Spleen (tissue), 11 donors: ENCODE measurements at regions not wholly inside any gene's neighbourhood (a gene's known extent, or its start where the extent isn't known, plus 50 kb on each side); places are given as distances from the start of the nearest gene placed in this dataset.

ENCODE experiments used
- DNase-seq: peaks from one replicate; pipeline ENCODE4 v3.0.0-alpha.2; 2020
- H3K27ac ChIP-seq, 8 donors: fragments of 200-600 bp; sonication (generic) in 7 of 8; 1 replicate in 4 of 8; 2 replicates in 4 of 8; pipeline versions ENCODE4 v1.5.0 to v1.8.0; 2016 to 2021; ENCODE audit warnings: inconsistent platforms in 4 of 8, mild to moderate bottlenecking in 4 of 8, moderate library complexity in 1 of 8
- H3K27me3 ChIP-seq, 7 donors: fragments of 200-600 bp; sonication (generic) in 6 of 7; replicated peaks in 1 of 7; 1 replicate in 4 of 7; 2 replicates in 3 of 7; pipeline versions ENCODE4 v1.5.0 to v1.8.0; 2016 to 2021; ENCODE audit warnings: inconsistent platforms in 3 of 7, mild to moderate bottlenecking in 1 of 7
- H3K36me3 ChIP-seq, 6 donors: fragments of 200-600 bp; sonication (generic) in 5 of 6; 1 replicate in 4 of 6; 2 replicates in 2 of 6; pipeline versions ENCODE4 v1.5.0 to v1.8.0; 2016 to 2021; ENCODE audit warnings: inconsistent platforms in 2 of 6
- H3K4me1 ChIP-seq, 6 donors: fragments of 200-600 bp; sonication (generic) in 5 of 6; 1 replicate in 3 of 6; 2 replicates in 3 of 6; pipeline versions ENCODE4 v1.5.0 to v1.8.0; 2016 to 2021; ENCODE audit warnings: inconsistent platforms in 3 of 6
- H3K4me3 ChIP-seq, 8 donors: fragments of 200-600 bp; sonication (generic) in 7 of 8; 1 replicate in 4 of 8; 2 replicates in 4 of 8; pipeline versions ENCODE4 v1.5.0 to v1.8.0; 2016 to 2021; ENCODE audit warnings: inconsistent platforms in 4 of 8, mild to moderate bottlenecking in 4 of 8, moderate library complexity in 2 of 8
- H3K9me3 ChIP-seq, 8 donors: fragments of 200-600 bp; sonication (generic) in 7 of 8; 1 replicate in 4 of 8; 2 replicates in 4 of 8; pipeline versions ENCODE4 v1.5.0 to v1.8.0; 2016 to 2021; ENCODE audit warnings: inconsistent platforms in 4 of 8
- POLR2A ChIP-seq, 3 donors: fragments of 450-650 bp; IDR thresholded peaks; one replicate each; pipeline ENCODE4 v1.5.1; 2017; ENCODE audit warnings: antibody characterized with exemption in 3 of 3, mild to moderate bottlenecking in 1 of 3
- POLR2AphosphoS5 ChIP-seq, 3 donors: sonication (generic); formaldehyde crosslinking; IDR thresholded peaks; one replicate each; pipeline ENCODE4 v1.5.1; 2017; ENCODE audit warnings: antibody characterized with exemption in 3 of 3
- WGBS, 5 donors: extraction: QIAGEN DNeasy Blood & Tissue Kit in 3 of 5; methylation state at CpG; one replicate each; pipeline versions ENCODE4 v1.1.5 to v1.1.7; 2013 to 2018; 5-methylcytosine and 5-hydroxymethylcytosine counted together
- intact Hi-C: fragments of 100-400 bp; cut with DNase I; formaldehyde crosslinking; loops from one replicate; pipeline ENCODE4 v1.15.0; 2023; ENCODE audit warnings: low total_unique reads
- TF ChIP-seq, protein P1 (sequence below), 11 experiments: fragments of 200-600 bp in 7 of 11; fragments of 450-650 bp in 4 of 11; sonication (generic) in 4 of 11; IDR thresholded peaks in 8 of 11; conservative IDR thresholded peaks in 3 of 11; 1 replicate in 7 of 11; 2 replicates in 4 of 11; pipeline versions ENCODE4 v1.4.0 to v1.8.0; 2016 to 2021; ENCODE audit warnings: antibody characterized with exemption in 11 of 11, inconsistent platforms in 4 of 11, mild to moderate bottlenecking in 1 of 11
- donor health status: healthy with polysubstance abuse.
- donor health status: DM: no; HTN: no; CAD: no; lungs with moderate emphysema.
- donor health status: DM: no; HTN: no; CAD: no.
- donor health status: Bipolar disorder and iron deficiency.
- donor health status: healthy.
- donor health status: DM: no; HTN: no; CAD: no.
- donor health status: DM: yes; HTN: yes; CAD: no.

DNA sequence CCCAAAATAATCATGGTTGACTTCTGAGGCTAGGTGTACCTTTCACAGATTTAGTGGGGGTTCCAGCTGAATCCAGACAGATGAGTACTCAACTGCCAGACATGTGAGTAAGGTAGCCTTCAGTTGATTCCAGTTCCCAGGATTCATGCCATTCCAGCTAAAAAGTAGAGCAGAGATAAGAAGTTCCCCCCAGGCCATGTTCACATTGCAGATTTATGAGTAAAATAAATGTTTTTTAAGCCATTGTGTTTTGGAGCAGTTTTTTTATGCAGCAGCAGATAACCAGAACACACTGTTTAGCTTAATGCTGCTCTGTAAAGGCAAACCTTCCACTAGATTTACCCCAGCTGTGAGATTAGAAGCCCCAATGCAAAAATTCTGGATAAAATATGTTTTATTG, 245.0 kb downstream of the RFPL4B start:
- TF ChIP-seq, protein P1, sequence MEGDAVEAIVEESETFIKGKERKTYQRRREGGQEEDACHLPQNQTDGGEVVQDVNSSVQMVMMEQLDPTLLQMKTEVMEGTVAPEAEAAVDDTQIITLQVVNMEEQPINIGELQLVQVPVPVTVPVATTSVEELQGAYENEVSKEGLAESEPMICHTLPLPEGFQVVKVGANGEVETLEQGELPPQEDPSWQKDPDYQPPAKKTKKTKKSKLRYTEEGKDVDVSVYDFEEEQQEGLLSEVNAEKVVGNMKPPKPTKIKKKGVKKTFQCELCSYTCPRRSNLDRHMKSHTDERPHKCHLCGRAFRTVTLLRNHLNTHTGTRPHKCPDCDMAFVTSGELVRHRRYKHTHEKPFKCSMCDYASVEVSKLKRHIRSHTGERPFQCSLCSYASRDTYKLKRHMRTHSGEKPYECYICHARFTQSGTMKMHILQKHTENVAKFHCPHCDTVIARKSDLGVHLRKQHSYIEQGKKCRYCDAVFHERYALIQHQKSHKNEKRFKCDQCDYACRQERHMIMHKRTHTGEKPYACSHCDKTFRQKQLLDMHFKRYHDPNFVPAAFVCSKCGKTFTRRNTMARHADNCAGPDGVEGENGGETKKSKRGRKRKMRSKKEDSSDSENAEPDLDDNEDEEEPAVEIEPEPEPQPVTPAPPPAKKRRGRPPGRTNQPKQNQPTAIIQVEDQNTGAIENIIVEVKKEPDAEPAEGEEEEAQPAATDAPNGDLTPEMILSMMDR (IDR thresholded peaks at IDR 0.05 in 8 of 11, conservative IDR thresholded peaks at IDR 0.05 in 3 of 11): no peak
- TF ChIP-seq POLR2A (IDR thresholded peaks at IDR 0.05) (no peak), POLR2AphosphoS5 (IDR thresholded peaks at IDR 0.05) (no peak)
- H3K36me3 ChIP-seq: no peaks in the 10 kb centered on the region
- H3K27ac ChIP-seq: no peak overlapping the region
- no peaks in the 10 kb centered on the region for H3K27me3 ChIP-seq
- H3K9me3 ChIP-seq: peaks cover 0 to 29% (median 16%) of the 10 kb centered on the region in 8 donors
- intact Hi-C loops: no loop called here
- no peak overlapping the region for H3K4me3 ChIP-seq
- DNase-seq: no peak
- no peaks in the 10 kb centered on the region for H3K4me1 ChIP-seq

DNA sequence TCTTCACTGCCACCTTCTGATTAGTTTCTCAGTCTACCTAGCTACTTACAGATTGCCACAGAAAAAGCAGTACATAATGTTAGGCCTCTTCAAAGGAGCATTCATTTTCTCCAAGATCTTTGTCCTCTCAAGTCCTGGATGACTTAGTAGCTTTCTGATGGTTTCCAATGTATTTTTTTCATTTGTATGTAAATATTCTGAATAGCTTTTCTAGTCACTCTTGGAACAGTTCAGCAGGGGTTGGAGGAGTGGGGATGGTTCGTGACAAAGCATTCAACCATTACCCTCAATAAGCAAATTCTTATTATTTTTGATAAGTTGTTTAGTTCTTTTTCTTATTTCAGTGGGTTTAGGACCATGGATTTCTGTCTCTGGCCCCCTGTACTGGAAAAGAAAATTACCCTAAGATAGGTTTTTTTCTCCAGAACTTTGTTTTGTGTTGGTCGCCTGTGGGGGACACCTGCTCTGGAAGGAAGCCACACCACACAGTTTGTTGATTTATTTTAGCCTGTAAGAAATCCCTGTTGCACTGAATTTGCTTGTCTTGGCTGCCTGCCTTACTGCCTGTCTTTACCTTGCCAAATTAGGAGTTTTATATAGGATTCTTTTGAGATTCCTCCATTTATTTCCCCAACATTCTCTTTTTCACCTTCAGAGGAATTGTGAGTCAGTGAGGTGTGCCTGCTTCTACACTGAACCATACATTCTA, 247.9 kb downstream of the RFPL4B start:
- H3K9me3 ChIP-seq: peaks cover 0 to 29% (median 16%) of the 10 kb centered on the region in 8 donors
- H3K27ac ChIP-seq: no peak overlapping the region
- no peaks in the 10 kb centered on the region for H3K27me3 ChIP-seq
- TF ChIP-seq, protein P1 (IDR thresholded peaks at IDR 0.05 in 8 of 11, conservative IDR thresholded peaks at IDR 0.05 in 3 of 11): no peak
- no peak for TF ChIP-seq POLR2A (IDR thresholded peaks at IDR 0.05)
- WGBS, 5 donors: 66 to 90% (median 74%) methylated on average over 2 of the region's 2 CpGs
- H3K4me3 ChIP-seq: no peak overlapping the region
- no peaks in the 10 kb centered on the region for H3K4me1 ChIP-seq
- H3K36me3 ChIP-seq: no peaks in the 10 kb centered on the region
- intact Hi-C loops: no loop called here
- no peak for DNase-seq

DNA sequence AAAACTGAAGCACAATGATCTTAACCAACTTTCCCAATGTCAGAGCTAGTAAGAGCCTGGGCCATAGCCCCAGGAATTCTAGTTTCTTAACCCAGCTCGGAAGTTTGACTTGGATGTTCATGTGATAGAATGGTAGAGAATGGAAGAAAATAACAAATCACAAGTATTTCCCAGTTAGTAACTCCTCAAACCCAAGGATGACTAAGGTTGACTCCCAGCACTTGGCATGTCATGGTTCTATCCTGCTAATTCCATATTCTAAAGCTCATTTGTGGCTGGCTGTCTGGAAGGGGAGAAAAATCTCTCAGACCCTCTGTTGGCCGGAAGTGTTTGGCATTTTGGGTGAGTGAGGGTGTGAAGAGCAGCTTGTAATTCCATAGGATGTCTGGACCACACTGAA, 248.7 kb downstream of the RFPL4B start:
- Histone ChIP-seq H3K27ac (no peak overlapping the region), H3K4me3 (no peak overlapping the region), H3K27me3 (no peaks in the 10 kb centered on the region), H3K9me3 (peaks cover 0 to 29% (median 16%) of the 10 kb centered on the region in 8 donors), H3K36me3 (no peaks in the 10 kb centered on the region), H3K4me1 (no peaks in the 10 kb centered on the region)
- intact Hi-C loops: no loop called here
- 74 to 92% (median 84%) methylated on average over 2 of the region's 2 CpGs for WGBS, 5 donors
- DNase-seq: no peak
- TF ChIP-seq, protein P1 (IDR thresholded peaks at IDR 0.05 in 8 of 11, conservative IDR thresholded peaks at IDR 0.05 in 3 of 11): no peak
- TF ChIP-seq POLR2A (IDR thresholded peaks at IDR 0.05): no peak
- TF ChIP-seq POLR2AphosphoS5 (IDR thresholded peaks at IDR 0.05): no peak

DNA sequence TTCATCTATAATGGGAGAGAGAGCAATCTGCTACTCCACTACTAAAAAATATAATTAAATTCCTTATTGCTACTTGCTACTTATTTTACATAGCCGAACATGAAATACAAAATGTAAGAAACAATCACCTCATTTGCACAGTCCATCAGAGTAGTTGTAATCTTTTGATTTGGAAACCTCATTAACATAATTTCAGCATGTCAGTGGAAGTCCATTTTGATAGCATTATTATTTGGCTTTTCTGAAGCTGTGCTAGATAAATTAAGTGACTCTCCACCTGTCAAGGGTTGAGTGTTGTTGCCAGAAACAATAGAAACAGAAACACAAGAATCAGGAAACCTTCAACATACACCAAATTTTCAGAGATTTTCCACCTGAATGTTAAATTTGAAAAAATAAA, 250.0 kb downstream of the RFPL4B start:
- WGBS, 5 donors: 83 to 92% (median 86%) methylated on average over 1 of the region's 1 CpG
- peaks cover 0 to 29% (median 16%) of the 10 kb centered on the region in 8 donors for H3K9me3 ChIP-seq
- TF ChIP-seq POLR2AphosphoS5 (IDR thresholded peaks at IDR 0.05) (no peak), POLR2A (IDR thresholded peaks at IDR 0.05) (no peak)
- TF ChIP-seq, protein P1 (IDR thresholded peaks at IDR 0.05 in 8 of 11, conservative IDR thresholded peaks at IDR 0.05 in 3 of 11): no peak
- intact Hi-C loops: no loop called here
- no peaks in the 10 kb centered on the region for H3K4me1 ChIP-seq
- H3K27ac ChIP-seq: no peak overlapping the region
- no peak overlapping the region for H3K4me3 ChIP-seq
- H3K27me3 ChIP-seq: no peaks in the 10 kb centered on the region
- H3K36me3 ChIP-seq: no peaks in the 10 kb centered on the region
- no peak for DNase-seq
